Suprapubic skin (tissue), 4 donors: ENCODE measurements at regions not wholly inside any gene's neighbourhood (a gene's known extent, or its start where the extent isn't known, plus 50 kb on each side); places are given as distances from the start of the nearest gene placed in this dataset.

Experiments used
- DNase-seq, 2 donors: peaks; one replicate each; pipeline ENCODE4 v3.0.0-alpha.2; 2019; ENCODE audit warnings: low spot score in 2 of 2
- H3K27ac ChIP-seq: fragments of 200-600 bp; sonication (generic); one replicate; pipeline ENCODE4 v1.5.1; 2019
- H3K27me3 ChIP-seq: fragments of 200-600 bp; sonication (generic); one replicate; pipeline ENCODE4 v1.5.1; 2019
- H3K36me3 ChIP-seq: fragments of 200-600 bp; sonication (generic); one replicate; pipeline ENCODE4 v1.5.1; 2019
- H3K4me1 ChIP-seq: fragments of 200-600 bp; sonication (generic); one replicate; pipeline ENCODE4 v1.5.1; 2019
- H3K4me3 ChIP-seq: fragments of 200-600 bp; sonication (generic); one replicate; pipeline ENCODE4 v1.5.1; 2019; ENCODE audit warnings: mild to moderate bottlenecking
- H3K9me3 ChIP-seq: fragments of 200-600 bp; sonication (generic); one replicate; pipeline ENCODE4 v1.5.1; 2019
- CTCF ChIP-seq, 2 donors: fragments of 200-600 bp in 1 of 2; fragments of 450-650 bp in 1 of 2; sonication (generic) in 1 of 2; IDR thresholded peaks; one replicate each; pipeline ENCODE4 v1.5.1; 2016 to 2019; ENCODE audit warnings: antibody characterized with exemption in 2 of 2, mild to moderate bottlenecking in 1 of 2, moderate library complexity in 1 of 2
- EP300 ChIP-seq: sonication (generic); formaldehyde crosslinking; IDR thresholded peaks from one replicate; pipeline ENCODE4 v1.6.1; 2017; ENCODE audit warnings: antibody characterized with exemption
- POLR2A ChIP-seq, 2 donors: fragments of 450-650 bp; IDR thresholded peaks; one replicate each; pipeline ENCODE4 v1.6.1; 2017; ENCODE audit warnings: antibody characterized with exemption in 2 of 2, mild to moderate bottlenecking in 2 of 2, moderate library complexity in 2 of 2
- POLR2AphosphoS5 ChIP-seq, 3 donors: sonication (generic); formaldehyde crosslinking; IDR thresholded peaks; one replicate each; pipeline ENCODE4 v1.6.1; 2017; ENCODE audit warnings: antibody characterized with exemption in 3 of 3
- WGBS: methylation state at CpG from one replicate; pipeline ENCODE4 v1.1.5; 2018; 5-methylcytosine and 5-hydroxymethylcytosine counted together

- no peak overlapping the region for H3K27ac ChIP-seq
- H3K4me1 ChIP-seq: no peaks in the 10 kb centered on the region
- no peaks in the 10 kb centered on the region for H3K9me3 ChIP-seq
- 87% methylated on average over 13 of the region's 13 CpGs for WGBS
- no peak for DNase-seq
- peaks cover 91% of the 10 kb centered on the region for H3K27me3 ChIP-seq
- TF ChIP-seq POLR2A (IDR thresholded peaks at IDR 0.05) (no peak), POLR2AphosphoS5 (IDR thresholded peaks at IDR 0.05) (no peak), CTCF (IDR thresholded peaks at IDR 0.05) (no peak), EP300 (no peak)
- H3K4me3 ChIP-seq: no peak overlapping the region
- H3K36me3 ChIP-seq: no peaks in the 10 kb centered on the region
These were observed 141.2 kb downstream of the RBFOX3 start for GRCh38 chr17:79469646-79470045.

- no peak for TF ChIP-seq EP300
- no peak for TF ChIP-seq POLR2AphosphoS5 (IDR thresholded peaks at IDR 0.05)
- TF ChIP-seq POLR2A (IDR thresholded peaks at IDR 0.05): no peak
- no peak for TF ChIP-seq CTCF (IDR thresholded peaks at IDR 0.05)
- 88% methylated on average over 5 of the region's 5 CpGs for WGBS
- peaks cover 87% of the 10 kb centered on the region for H3K27me3 ChIP-seq
These were observed 142.5 kb downstream of the RBFOX3 start for GRCh38 chr17:79468183-79468944.

GRCh38 chr17:79466562-79467350 lies 144.1 kb downstream of the RBFOX3 start:
- TF ChIP-seq EP300: no peak
- no peak for TF ChIP-seq CTCF (IDR thresholded peaks at IDR 0.05)
- TF ChIP-seq POLR2A (IDR thresholded peaks at IDR 0.05): no peak
- no peak for TF ChIP-seq POLR2AphosphoS5 (IDR thresholded peaks at IDR 0.05)
- WGBS: 88% methylated on average over 12 of the region's 16 CpGs
- Histone ChIP-seq H3K27ac (no peak overlapping the region), H3K36me3 (no peaks in the 10 kb centered on the region), H3K9me3 (no peaks in the 10 kb centered on the region), H3K4me1 (no peaks in the 10 kb centered on the region), H3K4me3 (no peak overlapping the region), H3K27me3 (peaks cover 72% of the 10 kb centered on the region)
- DNase-seq: no peak

More at GRCh38 chr17:79468183-79468944, 142.5 kb downstream of the RBFOX3 start:
- no peaks in the 10 kb centered on the region for H3K9me3 ChIP-seq
- H3K4me3 ChIP-seq: no peak overlapping the region
- no peak overlapping the region for H3K27ac ChIP-seq
- no peaks in the 10 kb centered on the region for H3K36me3 ChIP-seq
- no peak for DNase-seq
- H3K4me1 ChIP-seq: no peaks in the 10 kb centered on the region

- Histone ChIP-seq H3K27ac (no peak overlapping the region), H3K4me3 (no peak overlapping the region), H3K36me3 (no peaks in the 10 kb centered on the region), H3K9me3 (no peaks in the 10 kb centered on the region), H3K27me3 (peaks cover 65% of the 10 kb centered on the region), H3K4me1 (no peaks in the 10 kb centered on the region)
- TF ChIP-seq EP300 (no peak), POLR2A (IDR thresholded peaks at IDR 0.05) (no peak), POLR2AphosphoS5 (IDR thresholded peaks at IDR 0.05) (no peak), CTCF (IDR thresholded peaks at IDR 0.05) (no peak)
- DNase-seq: no peak
- WGBS: 60% methylated on average over 11 of the region's 14 CpGs
These were observed 145.2 kb downstream of the RBFOX3 start for GRCh38 chr17:79465681-79466025.

- H3K36me3 ChIP-seq: no peaks in the 10 kb centered on the region
- DNase-seq: no peak
- H3K9me3 ChIP-seq: no peaks in the 10 kb centered on the region
- H3K4me3 ChIP-seq: no peak overlapping the region
- no peaks in the 10 kb centered on the region for H3K4me1 ChIP-seq
- H3K27ac ChIP-seq: no peak overlapping the region
- no peak for TF ChIP-seq CTCF (IDR thresholded peaks at IDR 0.05)
- no peak for TF ChIP-seq POLR2AphosphoS5 (IDR thresholded peaks at IDR 0.05)
- no peak for TF ChIP-seq POLR2A (IDR thresholded peaks at IDR 0.05)
- no peak for TF ChIP-seq EP300
- peaks cover 61% of the 10 kb centered on the region for H3K27me3 ChIP-seq
- 49% methylated on average over 25 of the region's 25 CpGs for WGBS
These were observed 145.7 kb downstream of the RBFOX3 start for GRCh38 chr17:79465011-79465680.
